ENCODE measurements at regions not wholly inside any gene's neighbourhood (a gene's known extent, or its start where the extent isn't known, plus 50 kb on each side); places are given as distances from the start of the nearest gene placed in this dataset.

DNA sequence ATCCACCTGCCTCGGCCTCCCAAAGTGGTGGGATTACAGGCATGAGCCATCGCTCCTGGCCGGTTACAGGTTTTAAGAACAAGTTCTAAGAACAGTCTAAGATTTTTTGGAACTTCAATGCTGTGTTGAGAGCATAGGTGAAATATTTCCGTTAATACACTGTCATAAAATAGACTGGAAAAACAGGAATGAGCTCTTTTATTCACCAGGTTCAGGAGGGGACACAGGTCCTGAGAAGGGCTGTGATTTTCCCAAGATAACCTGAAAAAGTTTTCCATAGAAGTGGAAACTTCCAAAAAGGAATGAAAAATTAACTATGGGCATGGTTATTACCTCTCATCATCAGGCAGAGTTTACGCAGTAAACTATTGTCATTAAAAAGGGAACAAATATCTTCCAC lies 97.6 kb upstream of the TMEM178A start:
- TF ChIP-seq, protein P1, sequence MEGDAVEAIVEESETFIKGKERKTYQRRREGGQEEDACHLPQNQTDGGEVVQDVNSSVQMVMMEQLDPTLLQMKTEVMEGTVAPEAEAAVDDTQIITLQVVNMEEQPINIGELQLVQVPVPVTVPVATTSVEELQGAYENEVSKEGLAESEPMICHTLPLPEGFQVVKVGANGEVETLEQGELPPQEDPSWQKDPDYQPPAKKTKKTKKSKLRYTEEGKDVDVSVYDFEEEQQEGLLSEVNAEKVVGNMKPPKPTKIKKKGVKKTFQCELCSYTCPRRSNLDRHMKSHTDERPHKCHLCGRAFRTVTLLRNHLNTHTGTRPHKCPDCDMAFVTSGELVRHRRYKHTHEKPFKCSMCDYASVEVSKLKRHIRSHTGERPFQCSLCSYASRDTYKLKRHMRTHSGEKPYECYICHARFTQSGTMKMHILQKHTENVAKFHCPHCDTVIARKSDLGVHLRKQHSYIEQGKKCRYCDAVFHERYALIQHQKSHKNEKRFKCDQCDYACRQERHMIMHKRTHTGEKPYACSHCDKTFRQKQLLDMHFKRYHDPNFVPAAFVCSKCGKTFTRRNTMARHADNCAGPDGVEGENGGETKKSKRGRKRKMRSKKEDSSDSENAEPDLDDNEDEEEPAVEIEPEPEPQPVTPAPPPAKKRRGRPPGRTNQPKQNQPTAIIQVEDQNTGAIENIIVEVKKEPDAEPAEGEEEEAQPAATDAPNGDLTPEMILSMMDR (IDR thresholded peaks at IDR 0.05), result no peak
- no peak for TF ChIP-seq ZFX (IDR thresholded peaks at IDR 0.05; ENCODE audit: borderline replicate concordance)

Measured in 22Rv1 (cell line).